OCI-LY7 (cell line): ENCODE measurements at regions not wholly inside any gene's neighbourhood (a gene's known extent, or its start where the extent isn't known, plus 50 kb on each side); places are given as distances from the start of the nearest gene placed in this dataset.

Experiments used
- BruUV-seq: library from RNA; stranded (reverse); fragments of 400-500 nt; replicated peaks from 2 replicates; lab custom pipeline; 2021; lab: Mats Ljungman, UMichigan
- CTCF ChIA-PET: fragments of 300-600 bp; sonication (Branson Sonifier 250); formaldehyde crosslinking; loops from one replicate; lab custom pipeline; 2022; ENCODE audit warnings: antibody characterized with exemption; ENCODE audit not compliant: unreplicated experiment; lab: Charles Lee
- POLR2A ChIA-PET: fragments of 300-600 bp; sonication (Branson Sonifier 250); formaldehyde crosslinking; loops from one replicate; lab custom pipeline; 2022; ENCODE audit warnings: antibody characterized with exemption; lab: Charles Lee
- DNase-seq: peaks from one replicate; pipeline ENCODE4 v3.0.0-alpha.2; 2015; ENCODE audit warnings: low spot score
- H2AFZ ChIP-seq: fragments of 200-600 bp; sonication (generic), shearing (Covaris generic); 2 replicates; pipeline ENCODE4 v1.6.1; 2014; ENCODE audit warnings: mild to moderate bottlenecking, antibody characterized with exemption, low read length, moderate library complexity
- H3K27ac ChIP-seq: fragments of 200-600 bp; sonication (generic); 2 replicates; pipeline ENCODE4 v1.5.1; 2014; ENCODE audit warnings: mixed run types, low read depth, mild to moderate bottlenecking, moderate library complexity, low read length, inconsistent platforms; ENCODE audit not compliant: poor library complexity, severe bottlenecking
- H3K36me3 ChIP-seq: fragments of 200-600 bp; sonication (generic); 2 replicates; pipeline ENCODE4 v1.6.1; 2014; ENCODE audit warnings: mild to moderate bottlenecking, antibody characterized with exemption, low read length, moderate library complexity, mixed read lengths; ENCODE audit not compliant: insufficient read depth
- H3K4me1 ChIP-seq: fragments of 200-600 bp; sonication (generic); 2 replicates; pipeline ENCODE4 v1.5.1; 2014; ENCODE audit warnings: mild to moderate bottlenecking, low read length; ENCODE audit not compliant: insufficient read depth, poor library complexity, severe bottlenecking
- H3K4me2 ChIP-seq: fragments of 200-600 bp; sonication (generic); 2 replicates; pipeline ENCODE4 v1.6.1; 2014; ENCODE audit warnings: mild to moderate bottlenecking, low read length
- H3K4me3 ChIP-seq: fragments of 200-600 bp; sonication (generic); 2 replicates; pipeline ENCODE4 v1.5.1; 2014; ENCODE audit warnings: mild to moderate bottlenecking, low read depth, low read length; ENCODE audit not compliant: poor library complexity, severe bottlenecking
- H3K79me2 ChIP-seq: fragments of 200-600 bp; sonication (generic); 2 replicates; pipeline ENCODE4 v1.6.1; 2016; ENCODE audit warnings: low read depth, mild to moderate bottlenecking, low read length, moderate library complexity, mixed read lengths; ENCODE audit not compliant: insufficient read depth
- H3K9me2 ChIP-seq: fragments of 200-600 bp; sonication (generic); 2 replicates; pipeline ENCODE4 v1.6.1; 2016; ENCODE audit warnings: mild to moderate bottlenecking, low read length, mixed read lengths; ENCODE audit not compliant: insufficient read depth
- H3K9me3 ChIP-seq: fragments of 200-600 bp; sonication (generic); 2 replicates; pipeline ENCODE4 v1.6.1; 2014; ENCODE audit warnings: mild to moderate bottlenecking, mixed run types, low read length, mixed read lengths
- H4K20me1 ChIP-seq: fragments of 200-600 bp; sonication (generic); 2 replicates; pipeline ENCODE4 v1.6.1; 2014; ENCODE audit warnings: mild to moderate bottlenecking, antibody characterized with exemption, low read length, moderate library complexity, mixed read lengths; ENCODE audit not compliant: insufficient read depth
- CTCF ChIP-seq: fragments of 200-600 bp; sonication (generic); conservative IDR thresholded peaks from 2 replicates; pipeline ENCODE4 v1.5.1; 2014; ENCODE audit warnings: mild to moderate bottlenecking, antibody characterized with exemption, low read length, moderate library complexity, mixed read lengths
- EZH2phosphoT487 ChIP-seq: fragments of 200-600 bp; sonication (generic); IDR thresholded peaks from 2 replicates; pipeline ENCODE4 v1.6.1; 2018; ENCODE audit warnings: low read depth, borderline replicate concordance, mild to moderate bottlenecking, mixed run types, antibody characterized with exemption, low read length, moderate library complexity, mixed read lengths
- intact Hi-C: fragments of 100-400 bp; cut with micrococcal nuclease; formaldehyde crosslinking; loops from one replicate; pipeline ENCODE4 v1.10.0; 2022; ENCODE audit not compliant: unreplicated experiment

DNA sequence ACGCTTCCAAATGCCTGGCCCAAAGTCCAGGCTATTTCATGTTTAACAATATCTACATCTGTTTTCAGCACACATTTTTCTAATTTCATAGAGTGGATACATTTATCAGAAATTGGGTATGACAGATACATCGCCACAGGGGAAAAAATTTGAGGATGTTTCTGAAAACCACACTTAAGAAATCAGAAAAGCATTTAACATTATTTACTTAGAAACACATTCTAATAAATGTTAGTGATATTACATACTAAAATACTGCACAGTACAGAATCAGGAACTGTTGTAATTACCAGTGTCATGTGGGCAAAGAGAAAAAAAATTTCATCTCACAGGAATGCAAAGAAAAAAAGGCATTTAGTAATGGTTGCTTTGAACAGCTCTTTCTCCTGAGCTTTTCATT is 310.5 kb upstream of the KIF2A start:
- ChIA-PET POLR2A (interaction anchor here (1.0 kb wide), 1 partner anchor 9 kb away, joined by 4 read pairs; no protein-coding TSS in a partner anchor), CTCF (no interaction called here)
- H3K36me3 ChIP-seq: no peaks in the 10 kb centered on the region
- no peak overlapping the region for H3K27ac ChIP-seq
- H3K4me2 ChIP-seq: no peak overlapping the region
- no peaks in the 10 kb centered on the region for H4K20me1 ChIP-seq
- no peaks in the 10 kb centered on the region for H3K79me2 ChIP-seq
- H3K4me1 ChIP-seq: no peaks in the 10 kb centered on the region
- TF ChIP-seq EZH2phosphoT487 (no peak), CTCF (no peak)
- no peaks in the 10 kb centered on the region for H3K9me2 ChIP-seq
- H3K4me3 ChIP-seq: no peak overlapping the region
- H3K9me3 ChIP-seq: no peaks in the 10 kb centered on the region
- H2AFZ ChIP-seq: no peak overlapping the region
- BruUV-seq: no TSS peak
- intact Hi-C loops: no loop called here
- DNase-seq: no peak

DNA sequence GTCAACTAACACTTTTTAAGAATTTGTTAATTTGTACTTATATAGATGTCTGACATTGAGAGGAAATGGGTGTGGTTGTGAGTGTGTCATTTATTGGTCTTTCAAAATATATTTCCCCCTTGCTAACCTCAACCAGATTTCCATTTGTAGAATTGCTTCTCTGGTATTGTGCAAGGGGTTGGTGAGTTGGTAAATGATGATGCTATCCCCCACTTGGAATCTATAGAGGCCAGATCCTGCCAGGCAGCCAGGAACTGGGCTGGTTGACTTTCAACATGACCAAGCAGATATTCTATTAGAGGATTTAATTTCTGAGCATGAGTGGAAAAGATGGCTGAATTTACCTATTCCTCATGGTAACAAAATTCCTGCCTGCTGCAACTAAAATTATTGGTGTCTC is 306.6 kb upstream of the KIF2A start:
- H4K20me1 ChIP-seq: no peaks in the 10 kb centered on the region

More for the DNA sequence above, 306.6 kb upstream of the KIF2A start:
- no peak overlapping the region for H3K4me3 ChIP-seq
- H3K4me1 ChIP-seq: no peaks in the 10 kb centered on the region
- H3K27ac ChIP-seq: no peak overlapping the region
- no peak overlapping the region for H3K4me2 ChIP-seq
- intact Hi-C loops: no loop called here
- TF ChIP-seq CTCF: no peak
- no peak for TF ChIP-seq EZH2phosphoT487
- no TSS peak for BruUV-seq
- H2AFZ ChIP-seq: no peak overlapping the region
- POLR2A ChIA-PET: no interaction called here
- no peaks in the 10 kb centered on the region for H3K79me2 ChIP-seq
- H3K9me2 ChIP-seq: no peaks in the 10 kb centered on the region
- CTCF ChIA-PET: no interaction called here
- H3K36me3 ChIP-seq: no peaks in the 10 kb centered on the region
- DNase-seq: no peak
- no peaks in the 10 kb centered on the region for H3K9me3 ChIP-seq
